ENCODE measurements at regions not wholly inside any gene's neighbourhood (a gene's known extent, or its start where the extent isn't known, plus 50 kb on each side); places are given as distances from the start of the nearest gene placed in this dataset.
A peak's percentile ranks its signal among the peaks of the same experiment; 100 is the strongest.

- DNase-seq (ENCODE audit: low read depth): peak; percentile 30
Measured at GRCh38 chr10:78981970-78982281, 86.8 kb upstream of the ZMIZ1 start.

GRCh38 chr10:78982726-78983125 lies 86.0 kb upstream of the ZMIZ1 start:
- no peak for DNase-seq (ENCODE audit: low read depth)

GRCh38 chr10:78983608-78984007 lies 85.2 kb upstream of the ZMIZ1 start:
- no peak for DNase-seq (ENCODE audit: low read depth)

DNA sequence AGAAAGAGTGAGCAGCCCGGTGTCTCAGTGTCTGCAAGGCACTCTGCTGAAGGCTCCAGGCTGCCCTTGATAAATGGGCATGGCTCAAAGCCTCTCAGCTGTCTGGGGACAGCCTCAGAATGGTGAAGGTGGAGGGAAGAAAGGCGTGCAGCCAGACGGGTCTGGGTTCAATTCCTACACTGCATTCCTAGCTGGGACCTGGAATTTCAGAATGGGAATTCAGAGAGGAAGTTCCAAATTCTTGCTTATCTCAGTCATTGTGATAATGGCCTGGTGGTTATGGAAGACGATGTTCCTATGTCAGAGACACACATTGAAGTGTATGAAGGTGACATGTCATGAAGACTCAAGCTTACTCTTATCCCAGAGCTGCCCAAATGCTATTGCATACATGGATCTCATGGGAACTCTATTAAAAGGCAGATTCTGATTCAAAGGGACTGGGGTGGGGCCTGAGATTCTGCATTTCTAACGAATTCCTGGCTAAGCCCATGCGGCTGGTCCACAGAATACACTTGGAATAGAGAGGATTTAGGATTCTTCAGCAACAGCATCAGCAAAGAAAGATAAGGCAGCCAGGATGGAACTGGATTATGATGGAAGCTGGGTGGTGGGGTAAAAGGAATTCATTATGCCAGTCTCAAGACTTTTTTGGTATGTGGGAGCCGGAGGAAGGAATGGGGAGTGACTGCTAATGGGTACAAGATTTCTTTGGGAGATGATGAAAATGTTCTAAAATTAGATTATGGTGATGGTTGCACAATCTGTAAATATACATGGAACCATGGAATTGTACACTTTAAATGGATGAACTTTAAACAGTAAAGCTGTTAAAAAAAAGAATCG lies 82.6 kb upstream of the ZMIZ1 start:
- peak; percentile 64 for DNase-seq (ENCODE audit: low read depth)

DNA sequence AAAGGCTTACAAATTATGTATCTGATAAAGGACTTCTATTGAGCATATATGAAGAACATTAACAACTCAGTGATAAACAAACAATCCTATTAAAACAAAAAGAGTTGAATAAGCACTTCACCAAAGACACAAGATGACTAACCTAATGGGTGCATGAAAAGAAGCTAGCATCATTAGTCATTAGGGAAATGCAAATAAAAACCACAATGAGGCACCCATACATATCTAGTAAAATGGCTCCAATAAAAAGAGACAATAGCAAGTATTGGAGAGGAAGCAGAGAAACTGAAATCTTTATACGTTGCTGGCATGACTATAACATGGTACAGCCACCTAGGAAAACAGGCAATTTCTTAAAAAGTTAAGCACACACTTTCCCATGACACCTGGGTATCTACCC lies 77.6 kb upstream of the ZMIZ1 start:
- no peak for DNase-seq (ENCODE audit: low read depth)

GRCh38 chr10:78992333-78992732 lies 76.4 kb upstream of the ZMIZ1 start:
- DNase-seq (ENCODE audit: low read depth): no peak

- DNase-seq (ENCODE audit: low read depth): no peak
Measured at GRCh38 chr10:78993261-78993945, 75.4 kb upstream of the ZMIZ1 start.

DNA sequence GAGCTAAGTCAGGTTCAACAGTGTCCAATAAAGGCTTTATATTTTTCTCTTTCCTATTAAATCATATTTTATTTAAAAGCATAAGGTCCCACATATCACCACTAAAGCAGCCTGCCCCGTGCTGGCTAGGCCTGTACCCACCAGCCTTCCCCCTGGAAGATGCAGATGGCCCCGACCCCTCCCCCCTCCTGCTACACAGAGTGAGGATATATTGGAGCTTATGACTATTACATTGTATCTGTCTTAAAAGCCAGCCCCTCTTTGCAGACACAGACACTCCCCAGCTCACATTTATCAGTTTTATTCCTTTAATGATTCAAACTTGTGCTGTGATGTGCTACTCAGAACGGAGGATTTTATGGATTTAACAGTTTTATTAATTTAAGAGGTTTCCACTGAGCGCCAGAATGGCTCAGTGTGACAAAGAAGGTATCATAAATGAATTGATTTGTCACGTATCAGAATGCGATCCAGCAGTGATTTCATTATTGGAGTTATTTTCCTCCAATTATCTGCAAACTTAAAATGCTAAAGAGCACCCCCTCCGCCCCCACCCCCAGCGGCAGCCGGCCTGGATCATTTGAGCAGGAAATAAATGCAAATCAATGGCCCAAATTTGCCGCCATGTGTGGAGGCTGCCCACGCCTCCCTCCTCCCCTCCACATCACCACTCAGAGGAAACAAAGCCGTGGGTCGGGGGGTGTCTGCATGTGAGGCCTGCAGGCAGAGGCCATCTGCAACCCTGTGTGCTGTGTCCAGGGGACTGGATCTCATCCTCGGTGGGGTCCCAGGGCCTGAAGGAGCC lies 72.6 kb upstream of the ZMIZ1 start:
- no peak for DNase-seq (ENCODE audit: low read depth)

DNA sequence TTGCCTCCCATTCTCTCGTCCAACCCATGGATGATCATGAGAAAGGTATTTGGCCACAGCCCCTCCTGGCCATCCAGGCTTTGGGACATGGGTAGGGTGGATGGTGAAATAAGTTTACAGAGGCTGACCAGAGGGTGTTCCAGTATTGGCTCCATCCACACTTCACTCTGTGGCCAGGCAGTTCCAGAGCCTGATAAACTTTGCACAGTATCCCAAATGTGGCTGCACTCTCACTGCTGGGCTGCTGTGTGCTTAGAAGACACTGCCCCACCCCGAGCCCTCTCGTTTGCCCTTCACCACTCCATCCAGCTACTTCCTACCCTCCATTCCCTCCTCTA lies 72.0 kb upstream of the ZMIZ1 start:
- no peak for DNase-seq (ENCODE audit: low read depth)

- no peak for DNase-seq (ENCODE audit: low read depth)
Measured at GRCh38 chr10:78997635-78998618, 70.8 kb upstream of the ZMIZ1 start.

- DNase-seq (ENCODE audit: low read depth): no peak
Measured at GRCh38 chr10:79001082-79001885, 67.5 kb upstream of the ZMIZ1 start.

DNA sequence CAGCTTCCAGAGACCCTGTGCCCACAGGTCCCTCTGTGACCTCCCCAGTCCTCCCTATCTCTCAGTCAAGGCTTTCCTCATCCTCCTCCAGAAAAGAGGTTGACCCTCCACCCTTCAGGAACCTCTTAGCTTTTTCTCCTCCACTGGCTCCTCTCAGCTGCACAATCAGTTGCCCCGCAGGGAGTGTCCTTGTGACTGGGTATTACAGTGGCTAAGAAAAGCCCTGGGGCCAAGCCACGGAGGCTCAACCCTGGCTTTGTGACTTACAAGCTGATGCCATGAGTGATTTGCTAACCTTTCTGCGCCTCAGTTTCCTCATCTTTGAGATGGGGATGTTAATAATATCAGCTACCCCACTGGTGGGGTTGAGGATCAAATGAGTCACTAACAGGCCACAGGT lies 66.4 kb upstream of the ZMIZ1 start:
- DNase-seq (ENCODE audit: low read depth): no peak

- no peak for DNase-seq (ENCODE audit: low read depth)
Measured at GRCh38 chr10:79003183-79004100, 65.3 kb upstream of the ZMIZ1 start.

GRCh38 chr10:79004311-79004710 lies 64.5 kb upstream of the ZMIZ1 start:
- no peak for DNase-seq (ENCODE audit: low read depth)

DNA sequence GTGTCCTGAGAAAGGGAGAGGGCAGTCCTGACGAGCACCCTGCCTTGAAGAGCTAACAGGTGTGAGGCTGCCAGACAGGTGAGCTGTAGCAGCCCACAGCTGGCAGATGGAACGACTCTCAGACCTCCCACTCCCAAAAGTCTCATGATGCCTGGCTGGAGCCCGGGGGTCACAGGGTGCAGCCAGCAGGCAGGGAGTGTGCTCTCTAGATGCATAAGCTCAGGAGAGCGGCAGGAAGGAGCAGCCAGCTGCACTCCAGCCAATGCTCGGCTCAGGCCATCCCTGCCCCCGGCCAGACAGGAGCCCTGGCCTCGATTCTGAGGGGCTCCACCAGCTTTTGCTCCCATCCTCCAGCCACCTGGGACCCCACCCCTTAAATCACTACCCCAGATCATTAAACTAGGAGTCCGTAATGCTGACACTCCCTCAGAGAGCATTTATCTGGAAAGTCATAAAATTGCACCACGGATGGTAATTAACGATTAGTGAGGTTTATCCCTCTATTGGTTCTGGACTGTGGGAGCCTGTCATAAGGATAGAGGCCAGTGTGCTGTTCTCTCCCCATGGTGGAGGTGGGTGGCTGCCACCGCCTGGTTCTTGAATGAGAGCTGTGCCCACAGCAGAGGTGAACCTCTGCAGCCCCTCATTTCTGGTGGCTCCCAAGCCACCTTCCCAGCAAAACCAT lies 63.5 kb upstream of the ZMIZ1 start:
- DNase-seq (ENCODE audit: low read depth): no peak

DNA sequence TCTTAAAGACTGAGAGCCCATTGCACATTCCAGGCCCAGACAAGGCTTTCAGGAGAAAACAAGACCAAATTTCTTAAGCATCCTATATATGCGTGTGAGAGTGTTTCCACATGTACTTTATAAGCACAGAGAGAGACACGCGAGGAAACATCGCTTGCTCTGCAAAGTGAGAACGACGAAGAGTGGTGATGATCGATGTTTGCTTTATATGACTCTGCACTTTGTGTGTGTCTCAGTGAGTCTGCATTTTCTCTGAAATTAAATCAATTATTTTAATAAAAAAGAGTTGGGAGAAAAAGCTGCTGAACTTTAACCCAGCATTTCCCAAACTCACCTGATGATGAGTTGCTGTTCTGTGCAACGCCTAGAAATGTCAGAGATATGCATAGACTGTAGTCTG lies 61.7 kb upstream of the ZMIZ1 start:
- DNase-seq (ENCODE audit: low read depth): no peak

- DNase-seq (ENCODE audit: low read depth): peak; percentile 72
Measured at GRCh38 chr10:79007421-79008319, 61.1 kb upstream of the ZMIZ1 start.

GRCh38 chr10:79009145-79009544 lies 59.6 kb upstream of the ZMIZ1 start:
- no peak for DNase-seq (ENCODE audit: low read depth)

Data from fibroblast of gingiva (primary cell).